ENCODE measurements at regions not wholly inside any gene's neighbourhood (a gene's known extent, or its start where the extent isn't known, plus 50 kb on each side); places are given as distances from the start of the nearest gene placed in this dataset.

DNA sequence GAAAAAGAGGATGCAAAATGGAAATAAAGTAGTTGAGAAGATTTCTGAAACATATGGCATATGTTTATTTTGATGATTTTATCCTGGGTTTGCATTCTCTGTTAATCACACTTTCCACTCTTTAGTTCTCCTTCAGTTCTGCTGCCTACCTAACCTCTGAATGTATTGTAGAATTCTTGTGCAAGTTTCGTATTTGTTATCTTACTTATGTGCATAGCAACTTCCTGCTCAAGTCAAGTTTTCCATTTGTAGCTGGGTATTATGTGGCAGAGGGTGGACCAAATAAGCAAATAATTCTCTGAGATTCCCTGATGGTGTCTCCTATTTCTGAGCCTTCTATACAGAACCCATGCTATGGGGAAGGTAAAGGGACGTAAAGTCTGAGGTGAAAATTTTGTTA lies 381.6 kb downstream of the FOXG1 start:
- Histone ChIP-seq H3K9ac (no peak overlapping the region), H3K27me3 (no peaks in the 10 kb centered on the region), H3K4me3 (no peak overlapping the region), H4K20me1 (no peaks in the 10 kb centered on the region), H3K9me3 (peaks cover 5% of the 10 kb centered on the region), H3K4me1 (no peaks in the 10 kb centered on the region), H3K36me3 (no peaks in the 10 kb centered on the region), H3K4me2 (no peak overlapping the region), H3K27ac (no peak overlapping the region)
- TF ChIP-seq Cebpa-rat (IDR thresholded peaks at IDR 0.05): no peak

DNA sequence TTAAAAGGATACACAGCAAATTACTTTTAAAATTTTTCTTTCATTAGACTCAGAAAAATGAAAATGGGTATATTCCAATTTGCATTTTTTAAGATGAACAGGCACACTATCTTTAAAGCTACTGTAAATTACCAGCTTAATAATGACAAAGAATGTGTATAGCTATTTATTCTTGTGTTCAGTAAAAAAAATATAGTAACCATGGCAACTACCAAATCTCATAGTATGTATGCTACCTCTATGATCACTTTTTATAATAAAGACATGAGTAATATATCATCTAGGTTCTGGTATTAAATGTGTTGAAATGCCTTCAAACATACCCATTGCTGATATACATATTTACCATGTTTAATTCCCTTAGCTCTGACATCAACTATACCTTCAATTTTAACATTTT lies 383.2 kb downstream of the FOXG1 start:
- no peak overlapping the region for H3K27ac ChIP-seq
- no peak for TF ChIP-seq Cebpa-rat (IDR thresholded peaks at IDR 0.05)
- H3K9me3 ChIP-seq: peaks cover 5% of the 10 kb centered on the region
- H3K27me3 ChIP-seq: no peaks in the 10 kb centered on the region
- H3K4me3 ChIP-seq: no peak overlapping the region
- no peak overlapping the region for H3K9ac ChIP-seq
- H4K20me1 ChIP-seq: no peaks in the 10 kb centered on the region
- no peak overlapping the region for H3K4me2 ChIP-seq
- no peaks in the 10 kb centered on the region for H3K36me3 ChIP-seq
- H3K4me1 ChIP-seq: no peaks in the 10 kb centered on the region

DNA sequence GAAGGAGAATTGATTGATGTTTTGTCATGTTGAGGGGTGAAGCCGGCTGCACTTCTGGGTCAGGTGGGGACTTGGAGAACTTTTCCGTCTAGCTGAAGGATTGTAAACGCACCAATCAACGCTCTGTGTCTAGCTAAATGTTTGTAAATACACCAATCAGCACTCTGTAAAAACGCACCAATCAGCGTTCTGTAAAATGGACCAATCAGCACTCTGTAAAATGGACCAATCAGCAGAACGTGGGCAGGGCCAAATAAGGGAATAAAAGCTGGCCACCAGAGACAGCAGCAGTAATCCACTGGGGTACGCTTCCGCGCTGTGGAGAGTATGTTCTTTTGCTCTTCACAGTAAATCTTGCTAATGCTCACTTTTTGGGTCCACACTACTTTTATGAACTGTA lies 384.1 kb downstream of the FOXG1 start:
- H3K4me1 ChIP-seq: no peaks in the 10 kb centered on the region
- no peak overlapping the region for H3K4me3 ChIP-seq
- no peak for TF ChIP-seq Cebpa-rat (IDR thresholded peaks at IDR 0.05)
- H3K9me3 ChIP-seq: peaks cover 5% of the 10 kb centered on the region
- no peaks in the 10 kb centered on the region for H3K27me3 ChIP-seq
- no peak overlapping the region for H3K9ac ChIP-seq
- no peak overlapping the region for H3K27ac ChIP-seq
- no peaks in the 10 kb centered on the region for H4K20me1 ChIP-seq
- H3K36me3 ChIP-seq: no peaks in the 10 kb centered on the region
- no peak overlapping the region for H3K4me2 ChIP-seq

DNA sequence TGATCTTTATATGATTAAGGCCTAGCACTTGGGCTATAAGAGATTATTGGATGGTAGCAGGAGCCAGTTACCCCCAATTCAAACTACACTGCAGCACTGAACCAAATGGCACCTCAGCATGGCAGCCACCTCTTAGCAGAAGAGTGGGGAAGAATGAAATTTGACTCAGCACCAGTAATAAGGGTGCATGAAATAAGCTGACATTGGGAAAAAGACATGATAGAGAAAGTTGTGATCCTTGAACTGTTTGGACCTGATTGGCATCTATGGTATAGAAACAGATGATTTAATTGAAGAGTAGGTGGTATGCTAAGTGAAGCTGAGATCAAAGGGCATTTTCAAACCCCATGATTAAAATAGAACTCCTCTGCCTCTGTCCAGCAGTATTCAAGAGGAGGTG lies 389.5 kb downstream of the FOXG1 start:
- Histone ChIP-seq H4K20me1 (no peaks in the 10 kb centered on the region), H3K27ac (no peak overlapping the region), H3K9ac (no peak overlapping the region), H3K27me3 (no peaks in the 10 kb centered on the region), H3K36me3 (no peaks in the 10 kb centered on the region), H3K4me2 (no peak overlapping the region), H3K9me3 (no peaks in the 10 kb centered on the region), H3K4me1 (no peaks in the 10 kb centered on the region), H3K4me3 (no peak overlapping the region)
- no peak for TF ChIP-seq Cebpa-rat (IDR thresholded peaks at IDR 0.05)

DNA sequence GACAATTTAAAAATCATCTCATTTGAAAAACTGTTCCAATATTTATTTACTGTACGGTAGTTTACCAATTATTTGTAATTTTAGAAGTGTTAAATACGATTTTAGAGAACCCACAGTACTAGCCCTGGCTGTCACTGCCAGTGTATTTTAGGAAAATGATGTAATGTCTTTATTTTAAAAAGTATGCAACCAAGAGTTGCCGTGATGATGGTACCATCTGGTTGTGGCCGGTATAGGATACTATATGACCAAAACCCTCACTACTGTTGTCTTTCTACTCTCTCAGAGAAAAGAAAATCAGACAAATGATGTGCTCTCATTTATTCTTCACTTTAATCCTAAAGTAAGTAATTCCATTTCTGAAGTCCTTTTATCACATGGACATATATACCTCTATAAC lies 395.0 kb downstream of the FOXG1 start:
- Histone ChIP-seq H3K9me3 (no peaks in the 10 kb centered on the region), H3K27ac (no peak overlapping the region), H4K20me1 (no peaks in the 10 kb centered on the region), H3K4me2 (no peak overlapping the region), H3K4me1 (no peaks in the 10 kb centered on the region), H3K36me3 (no peaks in the 10 kb centered on the region), H3K27me3 (no peaks in the 10 kb centered on the region), H3K9ac (no peak overlapping the region), H3K4me3 (no peak overlapping the region)
- TF ChIP-seq Cebpa-rat (IDR thresholded peaks at IDR 0.05): no peak

DNA sequence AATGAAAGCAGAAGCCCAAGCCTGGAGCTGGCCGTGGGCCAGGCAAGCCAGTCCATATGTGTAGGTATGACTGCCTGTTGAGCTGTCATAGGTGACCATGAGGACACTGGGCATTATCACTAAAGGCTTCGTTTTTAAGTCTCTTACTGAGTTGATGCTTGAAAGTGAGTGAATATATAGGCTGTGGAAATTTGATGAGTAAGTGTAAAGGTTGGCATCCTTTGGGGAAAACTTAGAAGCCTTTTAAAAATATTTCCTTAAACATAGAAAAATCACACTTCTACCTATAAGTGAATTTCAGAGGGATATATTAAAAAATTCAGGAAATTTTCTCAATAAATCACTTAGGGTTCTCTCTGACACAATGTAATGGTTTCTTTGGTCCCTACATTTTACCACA lies 396.5 kb downstream of the FOXG1 start:
- Histone ChIP-seq H3K27me3 (no peaks in the 10 kb centered on the region), H3K4me3 (no peak overlapping the region), H3K27ac (no peak overlapping the region), H3K36me3 (no peaks in the 10 kb centered on the region), H3K4me1 (no peaks in the 10 kb centered on the region), H3K4me2 (no peak overlapping the region), H4K20me1 (no peaks in the 10 kb centered on the region), H3K9me3 (no peaks in the 10 kb centered on the region), H3K9ac (no peak overlapping the region)
- TF ChIP-seq Cebpa-rat (IDR thresholded peaks at IDR 0.05): no peak

DNA sequence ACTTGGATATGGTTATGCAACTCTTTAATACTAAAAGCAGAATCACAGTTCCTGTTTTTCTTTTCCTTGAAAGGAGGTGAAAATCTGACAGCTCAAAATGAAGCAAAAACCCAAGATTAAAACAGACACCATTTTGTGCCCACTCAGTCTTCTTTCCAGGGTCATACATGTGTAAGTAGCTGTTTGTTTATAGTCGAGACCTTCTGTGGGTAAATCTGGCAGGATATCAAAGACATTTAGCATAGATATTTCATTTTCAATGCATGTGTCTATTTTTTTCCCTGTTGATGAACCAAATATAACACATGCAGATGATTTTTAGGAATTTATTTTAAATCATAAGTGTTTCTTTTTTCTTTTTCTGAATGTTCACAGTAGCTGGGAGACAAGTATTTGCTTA lies 398.8 kb downstream of the FOXG1 start:
- Histone ChIP-seq H3K36me3 (no peaks in the 10 kb centered on the region), H4K20me1 (no peaks in the 10 kb centered on the region), H3K27me3 (no peaks in the 10 kb centered on the region), H3K4me1 (no peaks in the 10 kb centered on the region), H3K9me3 (no peaks in the 10 kb centered on the region), H3K4me2 (no peak overlapping the region), H3K4me3 (no peak overlapping the region), H3K9ac (no peak overlapping the region), H3K27ac (no peak overlapping the region)
- no peak for TF ChIP-seq Cebpa-rat (IDR thresholded peaks at IDR 0.05)

DNA sequence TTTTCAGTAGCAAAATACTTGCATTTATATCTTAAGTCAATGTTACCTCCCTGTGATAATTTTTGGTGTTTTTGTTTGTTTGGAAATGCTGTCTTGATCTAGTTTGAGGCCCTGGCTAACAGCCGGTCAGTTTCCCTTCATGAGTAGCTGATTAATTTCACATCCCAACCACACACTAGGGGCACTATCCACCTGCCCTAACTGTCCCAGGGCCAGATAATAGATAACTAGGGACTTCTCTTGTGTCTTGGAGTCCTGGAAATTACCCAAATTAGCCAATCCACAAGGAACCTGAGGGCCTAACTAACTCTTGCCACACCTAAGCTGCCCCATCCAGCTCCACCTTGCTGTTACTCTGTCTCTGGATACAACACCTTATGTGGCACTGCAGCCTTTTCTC lies 399.9 kb downstream of the FOXG1 start:
- H3K27me3 ChIP-seq: no peaks in the 10 kb centered on the region
- no peaks in the 10 kb centered on the region for H3K9me3 ChIP-seq
- H3K27ac ChIP-seq: no peak overlapping the region
- H3K4me2 ChIP-seq: no peak overlapping the region
- H3K9ac ChIP-seq: no peak overlapping the region
- H4K20me1 ChIP-seq: no peaks in the 10 kb centered on the region
- no peak for TF ChIP-seq Cebpa-rat (IDR thresholded peaks at IDR 0.05)
- no peaks in the 10 kb centered on the region for H3K36me3 ChIP-seq
- no peaks in the 10 kb centered on the region for H3K4me1 ChIP-seq
- H3K4me3 ChIP-seq: no peak overlapping the region

DNA sequence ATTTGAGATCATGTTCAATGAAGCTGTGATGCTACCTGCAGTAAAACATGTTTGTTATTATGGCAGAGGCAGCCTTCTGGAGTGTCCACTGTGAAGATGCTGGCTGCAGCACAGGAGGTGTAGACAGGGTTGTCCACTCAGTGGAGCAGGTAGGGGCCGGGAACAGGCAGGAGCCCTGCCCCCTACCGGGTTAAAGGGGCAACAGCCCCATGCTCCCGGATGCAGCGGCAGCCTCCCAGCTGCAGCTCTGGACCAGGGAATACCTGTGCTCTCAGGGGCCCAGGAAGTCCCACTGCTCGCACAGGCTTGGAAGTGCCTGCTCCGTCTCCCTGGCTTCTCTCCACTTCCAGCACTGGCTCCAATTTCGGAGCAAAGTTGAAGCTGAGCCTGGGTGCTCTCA lies 401.6 kb downstream of the FOXG1 start:
- Histone ChIP-seq H3K9me3 (no peaks in the 10 kb centered on the region), H3K9ac (no peak overlapping the region), H3K4me1 (no peaks in the 10 kb centered on the region), H3K36me3 (no peaks in the 10 kb centered on the region), H3K4me2 (no peak overlapping the region), H3K27me3 (no peaks in the 10 kb centered on the region), H3K4me3 (no peak overlapping the region), H3K27ac (no peak overlapping the region), H4K20me1 (no peaks in the 10 kb centered on the region)
- no peak for TF ChIP-seq Cebpa-rat (IDR thresholded peaks at IDR 0.05)

DNA sequence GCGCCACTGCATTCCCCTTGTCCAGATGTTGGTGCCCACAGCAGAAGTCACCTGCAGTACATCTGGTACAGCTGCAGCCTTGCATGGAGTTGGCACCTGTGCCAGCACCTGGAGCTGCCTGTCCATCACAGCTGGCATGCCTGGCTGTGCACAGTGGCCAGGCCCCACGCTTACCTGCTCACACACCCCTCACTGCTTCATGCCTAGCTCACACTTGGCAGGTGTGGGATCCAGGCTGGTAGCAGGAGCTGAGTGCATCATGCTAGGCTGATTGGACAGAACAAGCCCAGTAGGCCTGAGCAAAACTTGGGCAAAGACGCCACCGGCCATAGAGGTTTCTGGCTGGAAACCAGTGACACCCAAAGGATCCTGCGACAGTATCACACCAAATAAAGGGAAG lies 402.8 kb downstream of the FOXG1 start:
- Histone ChIP-seq H3K36me3 (no peaks in the 10 kb centered on the region), H4K20me1 (no peaks in the 10 kb centered on the region), H3K4me1 (no peaks in the 10 kb centered on the region), H3K4me3 (no peak overlapping the region), H3K9ac (no peak overlapping the region), H3K9me3 (no peaks in the 10 kb centered on the region), H3K27ac (no peak overlapping the region), H3K4me2 (no peak overlapping the region), H3K27me3 (no peaks in the 10 kb centered on the region)
- TF ChIP-seq Cebpa-rat (IDR thresholded peaks at IDR 0.05): no peak

DNA sequence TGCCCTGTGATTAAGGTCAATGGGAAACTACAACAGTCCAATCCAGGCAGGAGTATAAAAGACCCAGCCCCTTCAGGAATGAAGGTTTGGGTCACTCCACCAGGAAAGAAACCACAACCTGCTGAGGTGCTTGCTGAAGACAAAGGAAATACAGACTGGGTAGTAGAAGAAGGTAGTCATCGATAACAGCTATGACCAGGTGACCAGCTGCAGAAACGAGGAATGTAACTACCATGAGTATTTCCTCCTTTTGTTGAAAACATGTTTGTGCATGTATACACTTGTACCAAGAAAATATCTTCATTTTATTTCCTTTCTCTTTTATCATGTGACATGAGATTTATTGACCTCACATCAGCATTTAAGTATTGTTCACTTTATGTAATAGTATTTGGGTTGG lies 409.1 kb downstream of the FOXG1 start:
- Histone ChIP-seq H3K4me1 (no peaks in the 10 kb centered on the region), H3K36me3 (no peaks in the 10 kb centered on the region)
- TF ChIP-seq Cebpa-rat (IDR thresholded peaks at IDR 0.05): no peak

More for the DNA sequence above, 409.1 kb downstream of the FOXG1 start:
- Histone ChIP-seq H3K27ac (no peak overlapping the region), H3K4me2 (no peak overlapping the region), H3K9ac (no peak overlapping the region), H4K20me1 (no peaks in the 10 kb centered on the region), H3K4me3 (no peak overlapping the region), H3K27me3 (no peaks in the 10 kb centered on the region), H3K9me3 (no peaks in the 10 kb centered on the region)
